Erythroblast (primary cell): ENCODE measurements at regions not wholly inside any gene's neighbourhood (a gene's known extent, or its start where the extent isn't known, plus 50 kb on each side); places are given as distances from the start of the nearest gene placed in this dataset.

Experiments used
- DNase-seq, 2 experiments: peaks; one replicate each; lab custom pipeline; 2025; lab: John Stamatoyannopoulos, UW
- GATA1 ChIP-seq: IDR thresholded peaks from 2 replicates; pipeline ENCODE4 v1.6.1; 2011; ENCODE audit warnings: low read depth, mild to moderate bottlenecking, control low read depth, low read length, moderate library complexity
- POLR2A ChIP-seq: IDR thresholded peaks from 2 replicates; pipeline ENCODE4 v1.6.1; 2011; ENCODE audit warnings: mild to moderate bottlenecking, low read length

GRCh38 chr22:27370269-27370668 lies 431.3 kb downstream of the MN1 start:
- TF ChIP-seq GATA1, result no peak
- no peak for DNase-seq

DNA sequence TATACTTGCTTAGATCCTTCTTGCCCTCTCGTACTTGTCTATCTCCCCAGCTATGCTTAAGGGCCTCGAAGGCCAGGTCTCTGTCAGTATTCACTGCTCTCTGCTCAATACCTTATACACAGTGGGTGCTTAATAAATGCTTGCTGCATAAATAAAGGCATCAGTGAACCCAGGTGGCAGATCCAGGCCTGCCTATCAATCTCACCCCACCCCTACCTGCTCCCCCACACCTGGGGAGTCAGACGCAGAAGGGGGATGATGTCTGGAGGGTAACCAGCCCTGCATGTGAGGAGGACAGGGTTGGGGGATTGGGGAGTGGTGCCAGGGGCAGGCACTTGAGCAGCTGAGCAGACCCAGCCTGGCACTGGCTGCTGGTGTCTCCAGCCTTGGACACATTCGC lies 430.6 kb downstream of the MN1 start:
- TF ChIP-seq GATA1 (no peak), POLR2A (no peak)
- DNase-seq, result no peak

DNA sequence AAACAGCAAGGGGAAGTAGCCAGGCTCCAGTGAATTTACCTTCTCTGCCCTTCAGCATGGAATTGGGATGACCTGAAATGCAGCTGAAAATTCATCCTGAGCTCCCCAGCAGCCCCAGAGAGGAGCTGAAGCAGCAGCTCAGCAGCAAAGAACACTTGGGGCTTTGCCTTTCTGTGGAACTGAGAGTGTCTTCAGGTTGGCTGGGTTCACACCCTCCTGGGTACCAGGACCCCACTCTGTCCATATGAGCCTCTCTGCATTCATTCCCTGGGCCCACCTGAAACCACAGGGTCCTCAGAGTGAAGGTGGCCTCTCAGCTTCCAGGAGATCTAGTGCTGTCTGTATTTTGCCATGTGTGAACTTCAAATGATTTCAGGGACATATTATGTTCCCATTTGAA lies 429.2 kb downstream of the MN1 start:
- TF ChIP-seq POLR2A, result no peak
- TF ChIP-seq GATA1, result no peak

DNA sequence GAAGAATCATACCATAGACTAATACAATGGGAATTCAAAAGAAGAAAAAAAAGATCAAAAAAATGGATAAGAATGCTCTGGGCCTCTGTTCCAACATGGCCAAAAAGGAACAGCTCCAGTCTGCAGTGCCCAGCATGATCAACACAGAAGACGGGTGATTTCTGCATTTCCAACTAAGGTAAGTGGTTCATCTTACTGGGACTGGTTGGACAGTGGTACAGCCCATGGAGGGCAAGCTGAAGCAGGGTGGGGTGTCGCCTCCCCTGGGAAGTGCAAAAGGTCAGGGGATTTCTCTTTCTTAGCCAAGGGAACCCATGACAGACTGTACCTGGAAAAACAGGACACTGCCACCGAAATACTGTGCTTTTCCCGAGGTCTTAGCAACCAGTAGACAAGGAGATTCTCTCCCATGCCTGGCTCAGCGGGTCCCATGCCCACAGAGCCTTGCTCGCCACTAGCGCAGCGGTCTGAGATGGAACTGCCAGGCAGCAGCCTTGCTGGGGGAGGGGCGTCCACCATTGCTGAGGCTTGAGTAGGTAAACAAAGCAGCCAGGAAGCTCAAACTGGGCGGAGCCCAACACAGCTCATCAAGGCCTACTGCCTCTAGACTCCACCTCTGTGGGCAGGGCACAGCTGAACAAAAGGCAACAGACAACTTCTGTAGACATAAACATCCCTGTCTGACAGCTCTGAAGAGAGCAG lies 428.4 kb downstream of the MN1 start:
- no peak for DNase-seq
- TF ChIP-seq POLR2A (no peak), GATA1 (no peak)

More for the DNA sequence above, 429.2 kb downstream of the MN1 start:
- DNase-seq, result no peak

GRCh38 chr22:27377501-27378295 lies 423.9 kb downstream of the MN1 start:
- TF ChIP-seq GATA1 (no peak), POLR2A (no peak)
- DNase-seq, result no peak

- DNase-seq, result no peak
- TF ChIP-seq GATA1, result no peak
- no peak for TF ChIP-seq POLR2A
Observed at GRCh38 chr22:27378311-27378800, 423.2 kb downstream of the MN1 start.

DNA sequence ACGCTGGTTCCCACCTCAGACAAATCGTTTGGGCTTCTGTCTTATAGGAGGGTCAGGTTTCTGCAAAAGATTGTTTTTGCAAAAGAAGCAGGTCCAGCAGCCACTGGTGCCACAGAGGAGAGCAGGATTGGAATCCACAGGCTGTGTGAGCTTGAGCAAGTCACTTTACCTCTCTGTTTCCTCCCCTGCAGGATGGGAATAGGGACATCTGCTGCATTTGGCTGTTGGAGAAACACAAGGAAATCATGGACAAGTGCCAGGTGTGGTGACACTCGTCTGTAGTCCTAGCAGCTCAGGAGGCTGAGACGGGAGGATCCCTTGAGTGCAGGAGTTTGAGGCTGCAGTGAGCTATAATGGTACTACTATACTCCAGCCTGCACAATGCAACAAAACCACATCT lies 422.6 kb downstream of the MN1 start:
- TF ChIP-seq POLR2A, result no peak
- TF ChIP-seq GATA1, result no peak
- no peak for DNase-seq

- no peak for TF ChIP-seq POLR2A
Observed at GRCh38 chr22:27380855-27381254, 420.7 kb downstream of the MN1 start.

DNA sequence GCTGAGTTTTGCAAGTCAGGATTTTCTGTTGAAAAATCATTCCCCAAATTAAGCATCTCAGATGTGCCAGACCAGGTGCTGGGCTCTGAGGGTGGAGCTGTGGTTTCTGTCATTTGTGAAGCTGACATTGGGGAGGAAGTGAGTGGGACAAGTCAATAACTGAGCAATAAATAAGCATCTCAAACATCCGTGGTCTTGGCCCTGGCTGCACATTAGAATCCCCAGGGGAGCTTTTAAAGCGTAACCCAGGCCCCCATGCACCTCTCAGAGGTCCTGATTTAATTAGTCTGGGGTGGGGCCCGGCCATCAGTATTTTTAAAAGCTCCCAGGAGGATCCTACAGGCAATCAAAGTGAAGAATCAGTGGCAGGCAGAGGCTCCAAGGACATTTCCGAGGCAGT lies 420.0 kb downstream of the MN1 start:
- no peak for DNase-seq
- TF ChIP-seq GATA1, result no peak
- TF ChIP-seq POLR2A, result no peak

More at GRCh38 chr22:27380855-27381254, 420.7 kb downstream of the MN1 start:
- no peak for DNase-seq

DNA sequence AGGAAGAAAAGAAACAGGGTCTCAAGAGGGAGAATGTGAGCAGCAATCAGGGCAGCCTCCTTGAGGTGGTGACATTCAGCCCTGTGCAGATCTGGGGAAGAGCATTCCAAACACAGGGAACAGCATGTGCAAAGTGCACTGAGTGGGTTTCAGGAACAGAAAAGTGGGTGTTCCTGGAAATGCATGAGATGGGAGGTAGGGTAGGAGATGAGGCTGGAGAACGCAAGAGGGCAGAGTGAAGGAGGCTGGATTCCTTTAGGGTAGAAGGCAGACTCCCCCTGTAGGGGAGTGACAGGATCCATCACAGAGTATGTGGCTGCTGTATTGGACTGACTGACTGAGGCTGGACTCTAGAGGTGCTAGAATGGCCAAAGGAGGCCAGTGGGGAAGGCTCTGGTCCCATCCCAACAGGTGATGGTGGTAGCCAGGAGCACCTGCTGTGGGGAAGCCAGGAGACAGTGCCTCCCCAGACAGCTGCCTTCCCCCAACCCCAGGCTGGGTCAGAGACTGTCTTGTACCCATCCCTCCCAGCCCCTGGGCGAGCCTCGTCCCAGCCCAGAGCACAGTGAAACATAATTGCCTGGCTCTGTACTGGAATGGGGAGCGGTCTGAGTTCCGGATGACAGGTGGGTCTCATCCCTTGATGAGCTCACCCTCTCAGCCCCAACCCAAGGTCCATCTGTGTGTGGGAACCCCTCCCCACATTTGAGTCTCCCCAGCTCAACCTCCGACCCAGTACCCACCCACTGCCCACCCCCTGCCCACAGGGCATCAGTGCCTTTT lies 419.4 kb downstream of the MN1 start:
- no peak for TF ChIP-seq POLR2A
- no peak for TF ChIP-seq GATA1

GRCh38 chr22:27382947-27383346 lies 418.6 kb downstream of the MN1 start:
- DNase-seq, result no peak

More for the DNA sequence above, 419.4 kb downstream of the MN1 start:
- DNase-seq, result no peak

GRCh38 chr22:27383896-27384295 lies 417.7 kb downstream of the MN1 start:
- DNase-seq, result no peak
- TF ChIP-seq POLR2A (no peak), GATA1 (no peak)

More at GRCh38 chr22:27382947-27383346, 418.6 kb downstream of the MN1 start:
- TF ChIP-seq GATA1 (no peak), POLR2A (no peak)

- no peak for TF ChIP-seq POLR2A
- TF ChIP-seq GATA1, result no peak
- no peak for DNase-seq
Observed at GRCh38 chr22:27385261-27385998, 416.1 kb downstream of the MN1 start.
